SK-N-MC (cell line): ENCODE measurements at regions not wholly inside any gene's neighbourhood (a gene's known extent, or its start where the extent isn't known, plus 50 kb on each side); places are given as distances from the start of the nearest gene placed in this dataset.

Experiments used
- EZH2 ChIP-seq: fragments of 200-600 bp; sonication (generic); IDR thresholded peaks from one replicate; pipeline ENCODE4 v1.6.1; 2017; ENCODE audit warnings: antibody characterized with exemption
- FOXP2 ChIP-seq: optimal IDR thresholded peaks from 2 replicates; pipeline ENCODE3; 2011; ENCODE audit warnings: mild to moderate bottlenecking, moderate library complexity; ENCODE audit not compliant: insufficient read depth; ENCODE audit errors: extremely low read length, control extremely low read depth
- POLR2AphosphoS5 ChIP-seq: IDR thresholded peaks from 2 replicates; pipeline ENCODE4 v1.6.1; 2012; ENCODE audit warnings: mild to moderate bottlenecking, low read depth, low read length, borderline replicate concordance

GRCh38 chr2:106618614-106619013 lies 131.4 kb downstream of the CD8B2 start:
- TF ChIP-seq EZH2 (no peak), POLR2AphosphoS5 (no peak), FOXP2 (no peak)
